RPMI7951 (cell line): ENCODE measurements at regions not wholly inside any gene's neighbourhood (a gene's known extent, or its start where the extent isn't known, plus 50 kb on each side); places are given as distances from the start of the nearest gene placed in this dataset.
"Not testable (repeated sequence)": the region's sequence is repeated elsewhere in the genome, so short reads cannot be mapped to it uniquely, and the experiment has no call there.

Source experiments
- DNase-seq: peaks from one replicate; pipeline ENCODE4 v3.0.0-alpha.2; 2012; ENCODE audit warnings: low read depth

DNA sequence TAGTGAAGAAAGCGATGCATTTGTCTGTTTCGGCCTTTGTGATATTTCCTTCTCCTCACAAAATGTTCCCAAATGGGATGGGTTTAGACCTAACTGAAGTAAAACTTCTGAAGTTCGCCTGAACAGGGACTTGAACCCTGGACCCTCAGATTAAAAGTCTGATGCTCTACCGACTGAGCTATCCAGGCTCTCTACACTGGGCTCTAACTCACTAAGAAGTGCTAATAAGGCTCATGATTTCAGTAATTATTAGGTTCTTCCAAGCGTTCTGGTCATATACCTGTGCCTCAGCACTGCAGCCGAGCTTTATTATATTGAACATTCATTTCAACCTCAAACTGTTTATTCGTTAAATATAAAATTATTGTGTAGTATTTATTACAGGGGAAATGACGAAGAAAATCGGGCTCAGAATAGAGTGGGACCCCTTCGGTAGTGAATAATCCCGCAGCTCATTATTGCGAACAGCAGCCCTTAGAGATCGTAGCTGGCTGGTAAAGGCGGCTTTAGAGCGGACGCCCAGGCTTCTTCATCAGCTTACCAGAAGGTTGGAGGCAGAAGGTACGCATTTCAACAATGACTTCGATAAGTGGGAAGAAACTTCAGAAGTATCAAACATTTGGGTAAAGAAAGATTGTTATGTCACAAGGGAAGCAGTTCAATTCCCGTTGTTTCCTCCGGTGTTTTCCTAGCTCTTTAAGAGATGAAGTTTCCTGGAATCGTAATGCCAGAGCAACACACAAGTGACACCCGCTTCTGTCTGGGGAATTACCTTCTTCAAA, 119.0 kb upstream of the ZNF184 start:
- DNase-seq, result peak; percentile 54

DNA sequence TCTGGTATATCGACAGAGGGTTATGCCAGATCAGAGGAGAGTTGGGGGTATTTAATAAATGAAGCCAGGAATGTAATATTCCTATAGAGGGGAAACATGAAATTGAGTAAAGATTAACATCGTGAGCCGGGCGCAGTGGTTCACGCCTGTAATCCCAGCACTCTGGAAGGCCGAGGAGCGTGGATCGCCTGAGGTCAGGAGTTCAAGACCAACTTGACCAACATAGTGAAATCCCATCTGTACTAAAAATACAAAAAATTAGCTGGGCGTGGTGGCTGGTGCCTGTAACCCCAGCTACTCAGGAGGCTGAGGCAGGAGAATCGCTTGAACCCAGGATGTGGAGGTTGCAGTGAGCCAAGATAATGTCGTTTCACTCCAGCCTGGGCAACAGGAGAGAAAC, 112.4 kb upstream of the ZNF184 start:
- not testable (repeated sequence) for DNase-seq

DNA sequence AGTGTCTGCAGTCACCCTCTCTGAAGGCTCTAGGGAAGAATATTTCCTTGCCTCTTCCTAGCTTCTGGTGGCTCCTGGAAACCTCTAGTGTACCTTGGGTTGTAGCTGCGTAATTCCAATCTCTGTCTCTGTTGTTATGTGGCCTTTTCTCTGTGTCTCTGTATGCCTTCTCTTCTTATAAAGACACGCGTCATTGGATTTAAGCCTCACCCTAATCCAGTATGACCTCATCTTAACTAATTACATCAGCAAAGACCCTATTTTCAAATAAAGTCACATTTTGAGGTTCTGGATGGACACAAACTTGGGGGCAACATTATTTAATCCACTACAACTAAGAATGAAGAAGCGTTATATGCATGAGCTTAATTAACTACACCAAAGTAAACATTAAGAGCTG, 111.4 kb upstream of the ZNF184 start:
- DNase-seq, result no peak

DNA sequence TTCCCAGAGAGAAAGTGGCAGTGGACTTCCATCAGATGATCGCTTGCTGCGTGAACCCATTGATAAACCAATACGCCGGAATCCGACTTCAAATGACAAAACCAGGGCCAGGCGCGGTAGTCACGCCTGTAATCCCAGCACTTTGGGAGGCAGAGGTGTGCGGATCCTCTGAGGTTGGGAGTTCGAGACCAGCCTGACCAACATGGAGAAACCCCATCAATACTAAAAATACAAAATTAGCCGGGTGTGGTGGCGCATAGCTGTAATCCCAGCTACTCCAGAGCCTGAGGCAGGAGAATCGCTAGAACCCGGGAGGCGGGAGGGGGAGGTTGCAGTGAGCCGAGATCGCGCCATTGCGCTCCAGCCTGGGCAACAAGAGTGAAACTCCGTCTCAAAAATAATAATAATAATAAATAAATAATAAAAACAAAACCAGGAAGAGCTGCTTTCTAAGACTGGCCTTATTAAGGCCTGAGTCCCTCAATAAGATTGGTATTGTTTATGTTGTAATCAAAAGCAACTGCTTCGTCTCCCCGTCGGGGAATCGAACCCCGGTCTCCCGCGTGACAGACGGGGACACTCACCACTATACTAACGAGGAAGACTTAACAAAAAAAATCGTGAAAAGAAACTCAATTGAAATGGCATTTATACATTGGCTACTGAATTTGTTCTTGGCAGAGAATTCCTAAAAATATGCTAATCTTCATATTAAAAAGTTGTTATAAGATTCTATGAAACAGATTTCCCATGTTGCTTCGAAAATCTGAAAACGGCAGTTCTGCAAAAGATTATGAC, 110.2 kb upstream of the ZNF184 start:
- DNase-seq, result peak; percentile 65

DNA sequence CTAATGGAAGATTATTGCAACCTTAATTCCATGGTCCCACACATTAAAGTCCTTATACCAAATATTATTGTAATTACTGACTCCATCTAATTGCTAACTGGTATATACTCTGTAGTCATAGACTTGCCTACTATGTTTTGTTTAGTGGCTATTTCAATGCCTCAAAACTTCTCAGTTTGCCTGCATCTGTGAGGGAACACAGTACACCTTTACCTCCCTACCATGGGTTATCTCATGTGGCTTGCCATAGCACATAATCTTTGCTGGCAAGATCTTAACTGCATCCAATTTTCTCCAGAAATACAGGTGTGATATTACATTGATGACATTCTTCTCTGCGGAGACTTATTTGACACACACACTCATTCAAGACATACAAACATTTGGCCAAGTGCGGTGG, 107.1 kb upstream of the ZNF184 start:
- no peak for DNase-seq

DNA sequence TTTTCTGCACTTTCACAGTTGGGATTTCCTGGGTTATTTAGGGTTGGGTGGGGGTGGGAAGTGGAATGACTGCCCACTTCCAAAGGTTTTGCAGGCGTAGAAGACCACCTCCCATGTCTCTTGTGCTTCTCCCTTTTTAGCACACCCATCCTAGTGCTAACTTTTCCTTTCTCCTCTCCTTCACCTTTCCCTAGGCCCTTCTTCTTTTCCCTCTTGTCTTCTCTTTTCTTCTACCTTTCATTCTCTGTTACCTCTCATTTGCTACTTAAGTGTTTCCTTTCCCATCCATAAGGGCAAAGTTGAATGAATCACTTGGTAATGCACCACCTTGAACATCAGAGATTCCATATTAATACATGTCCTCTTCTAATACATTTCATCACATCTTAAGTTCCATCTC, 105.0 kb upstream of the ZNF184 start:
- no peak for DNase-seq

DNA sequence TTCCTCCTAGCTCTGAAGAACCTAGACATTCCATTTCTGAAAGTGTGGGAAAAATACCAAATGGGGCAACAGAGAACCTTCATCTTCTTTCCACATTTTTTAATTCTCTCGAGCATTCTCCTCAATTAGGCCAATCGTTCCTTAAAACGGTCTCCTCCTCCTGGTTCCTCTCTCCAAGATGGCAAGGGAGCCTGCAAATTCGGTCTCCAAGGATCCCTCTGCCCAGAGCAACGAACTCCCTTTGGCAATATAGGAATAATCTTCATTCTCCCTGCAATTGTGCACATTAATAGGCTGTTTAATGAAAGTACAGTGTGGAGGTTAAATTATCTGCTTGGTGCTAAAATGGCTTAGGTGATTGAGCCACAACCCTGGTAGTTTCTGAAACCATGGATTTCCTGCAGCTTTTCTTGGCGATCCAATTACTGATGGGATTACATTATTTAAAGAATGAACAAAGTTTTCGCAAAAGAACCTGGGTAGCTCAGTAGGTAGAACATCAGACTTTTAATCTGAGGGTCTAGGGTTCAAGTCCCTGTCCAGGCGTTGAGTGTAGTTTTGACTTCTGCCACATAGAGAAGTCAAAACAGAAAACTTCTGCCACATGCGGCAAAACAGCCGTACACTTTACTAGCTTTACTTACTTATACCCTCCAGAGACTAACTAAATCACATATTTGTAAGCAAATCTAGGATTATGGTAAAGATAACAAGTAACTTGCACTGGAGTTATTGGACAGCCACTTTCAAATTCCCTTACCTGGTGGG, 102.9 kb upstream of the ZNF184 start:
- peak; percentile 36 for DNase-seq

DNA sequence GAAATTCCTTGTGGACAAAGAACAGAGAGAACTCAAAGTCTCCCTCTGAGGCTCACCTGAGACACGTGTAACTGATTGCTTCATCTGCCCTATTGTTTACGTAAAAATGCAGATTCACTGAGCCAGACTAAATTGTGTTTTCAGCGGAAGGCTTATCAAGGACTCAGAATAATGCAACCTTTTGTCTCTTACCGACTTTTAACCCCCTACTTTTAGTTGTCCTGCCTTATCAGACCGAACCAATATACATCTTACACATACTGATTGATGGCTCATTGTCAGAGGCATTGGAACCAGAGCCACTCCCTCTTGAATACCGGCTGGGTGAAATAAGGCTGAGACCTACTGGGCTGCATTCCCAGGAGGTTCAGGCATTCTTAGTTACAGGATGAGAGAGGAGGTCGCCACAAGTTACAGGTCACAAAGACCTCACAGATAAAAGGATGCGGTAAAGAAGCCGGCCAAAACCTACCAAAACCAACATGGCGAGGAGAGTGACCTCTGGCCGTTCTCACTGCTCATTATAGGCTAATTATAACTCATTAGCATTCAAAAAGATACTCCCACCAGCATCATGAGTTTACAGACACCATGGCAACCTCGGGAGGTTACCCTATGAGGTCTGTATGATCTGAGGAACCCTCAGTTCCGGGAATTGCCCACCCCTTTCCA, 95.5 kb upstream of the ZNF184 start:
- no peak for DNase-seq

DNA sequence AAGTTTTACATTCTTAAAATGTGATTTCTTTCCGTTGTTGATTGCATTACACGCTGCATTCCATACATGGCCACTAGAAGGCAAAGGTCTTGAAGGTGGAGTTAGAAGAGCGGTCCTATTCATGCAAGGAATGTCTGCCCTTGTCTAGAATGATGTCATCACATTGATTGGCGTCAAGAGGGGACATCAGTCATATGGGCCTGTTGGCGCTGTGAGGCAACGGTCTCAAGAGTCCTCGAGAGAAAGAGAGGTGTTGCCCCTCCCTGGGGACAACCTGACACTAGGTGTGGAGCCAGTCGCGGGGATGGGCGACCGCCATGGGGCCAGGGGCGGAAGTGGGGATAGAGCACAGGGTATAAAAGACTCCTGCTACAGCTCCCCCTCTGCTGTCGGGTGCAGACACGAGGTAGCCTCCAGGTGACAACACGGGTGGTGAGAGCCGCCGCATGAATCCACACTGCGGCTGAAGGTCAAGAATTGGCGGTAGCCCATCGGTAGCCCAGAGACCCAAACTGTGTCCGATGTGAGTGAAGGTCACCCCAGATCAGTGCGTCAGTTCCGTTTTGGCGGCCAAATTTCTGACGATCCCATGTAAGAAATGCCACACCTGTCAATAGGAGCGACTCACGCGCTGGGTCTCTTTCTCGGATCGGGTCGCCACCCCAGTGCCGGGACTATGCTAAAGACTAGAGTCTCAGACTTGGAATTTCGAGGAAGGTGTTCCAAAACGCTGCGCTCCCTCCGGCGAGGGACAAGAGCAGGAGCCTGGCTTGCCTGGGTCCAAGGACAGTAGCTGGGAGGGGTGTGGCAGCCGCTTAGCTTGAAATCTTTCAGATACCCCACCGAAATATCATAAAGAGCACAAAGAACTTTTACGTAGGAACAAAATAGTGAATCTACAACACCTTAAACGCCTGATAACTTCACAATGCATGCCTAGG, 93.2 kb upstream of the ZNF184 start:
- DNase-seq, result peak; percentile 31

DNA sequence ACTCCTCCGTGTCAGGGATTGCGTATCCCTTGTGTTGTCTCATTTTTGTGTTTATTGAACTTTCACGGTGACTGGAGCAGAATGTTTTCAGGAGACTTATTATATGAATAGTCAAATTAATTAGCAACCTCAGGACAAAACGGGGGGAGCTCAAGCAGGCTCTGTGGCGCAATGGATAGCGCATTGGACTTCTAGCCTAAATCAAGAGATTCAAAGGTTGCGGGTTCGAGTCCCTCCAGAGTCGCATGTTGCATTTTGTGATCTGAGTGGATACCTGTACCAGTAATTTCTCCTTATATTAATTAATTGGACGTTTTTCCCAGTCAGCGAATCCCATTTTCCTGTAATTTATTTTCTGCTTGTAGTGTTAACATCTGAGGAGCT, 89.1 kb upstream of the ZNF184 start:
- DNase-seq, result no peak

DNA sequence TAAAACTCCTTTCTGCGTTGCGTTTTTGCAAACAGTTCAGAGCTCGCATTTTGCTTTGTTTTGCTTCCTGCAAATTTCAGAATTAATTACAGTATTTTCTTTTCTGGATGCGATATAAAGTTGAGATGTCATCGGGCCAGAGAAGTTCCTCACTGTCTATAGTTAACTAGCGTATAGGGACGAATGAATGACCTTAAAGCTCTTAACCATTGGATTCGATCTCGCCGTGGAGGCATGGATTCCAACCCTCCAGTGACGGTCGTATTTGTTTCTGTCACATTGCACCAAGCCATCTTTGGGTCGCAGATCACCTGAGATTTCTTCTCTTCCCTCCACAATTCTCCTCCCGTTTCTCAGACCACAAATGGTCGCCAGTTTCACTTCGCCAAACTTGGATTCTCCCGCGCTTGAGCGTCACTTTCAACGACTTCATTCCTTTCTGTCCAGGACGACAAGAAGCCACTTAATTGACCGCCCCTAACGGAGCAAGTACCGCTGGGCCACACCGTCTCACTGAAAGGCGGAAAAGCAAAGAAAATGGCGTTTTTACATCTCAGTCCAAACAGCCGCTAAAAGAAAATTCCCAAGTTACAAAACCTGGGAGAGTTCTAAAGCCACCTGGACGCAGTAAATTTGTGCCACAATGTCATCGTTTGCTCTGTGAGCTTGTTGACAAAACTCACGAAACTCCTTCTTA, 85.3 kb upstream of the ZNF184 start:
- DNase-seq, result no peak

DNA sequence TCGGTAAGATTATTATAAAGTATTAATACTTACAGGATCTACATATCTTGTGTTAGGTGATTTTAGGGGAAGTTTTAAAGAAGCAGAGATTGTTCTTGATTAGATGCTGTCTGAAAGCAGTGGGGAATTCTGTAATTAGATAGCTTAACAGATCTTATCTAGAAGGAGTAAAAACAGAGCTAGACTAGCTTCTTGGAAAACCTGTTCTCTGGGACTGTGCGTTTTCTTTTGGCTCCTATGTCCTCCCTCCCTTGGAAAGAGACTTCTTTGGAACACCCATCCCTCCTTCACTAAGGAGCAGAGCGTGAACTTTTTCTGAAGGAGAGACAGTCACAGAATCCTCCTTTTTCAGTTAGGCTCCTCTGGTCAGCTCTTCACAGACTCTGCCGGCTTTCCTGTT, 83.5 kb upstream of the ZNF184 start:
- no peak for DNase-seq

DNA sequence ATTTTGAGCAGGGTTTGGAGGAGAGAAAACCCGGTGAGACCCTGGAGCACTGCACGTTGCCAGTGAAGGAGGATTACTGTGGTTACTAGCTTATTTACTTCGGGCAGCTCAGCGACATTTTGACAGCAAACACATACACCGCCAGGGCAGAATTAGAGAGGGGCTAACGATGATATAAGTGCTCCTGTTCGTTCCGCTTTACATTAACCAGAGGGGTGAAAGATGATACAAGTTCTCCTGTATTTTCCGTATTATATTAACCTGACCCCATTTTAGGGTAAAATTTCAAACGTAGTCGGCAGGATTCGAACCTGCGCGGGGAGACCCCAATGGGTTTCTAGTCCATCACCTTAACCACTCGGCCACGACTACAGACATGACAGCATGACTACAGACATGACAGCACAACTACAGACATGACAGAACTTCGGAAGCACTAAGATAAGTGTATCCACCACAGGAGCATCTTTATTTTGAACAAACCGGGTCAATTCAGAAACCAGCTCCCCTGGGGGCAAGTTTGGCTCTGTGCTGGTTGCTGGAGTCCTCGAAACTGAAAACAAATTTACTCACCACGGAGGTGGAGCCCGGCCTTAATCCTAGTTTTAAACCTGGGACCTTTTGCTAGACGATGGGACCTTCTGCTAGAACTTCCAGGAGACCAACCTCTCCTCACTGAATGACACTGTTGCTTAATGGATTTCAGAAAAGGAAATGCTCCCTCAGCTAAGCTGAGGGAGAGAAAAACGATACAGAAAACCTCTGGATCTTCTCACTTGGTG, 80.4 kb upstream of the ZNF184 start:
- DNase-seq, result peak; percentile 62

DNA sequence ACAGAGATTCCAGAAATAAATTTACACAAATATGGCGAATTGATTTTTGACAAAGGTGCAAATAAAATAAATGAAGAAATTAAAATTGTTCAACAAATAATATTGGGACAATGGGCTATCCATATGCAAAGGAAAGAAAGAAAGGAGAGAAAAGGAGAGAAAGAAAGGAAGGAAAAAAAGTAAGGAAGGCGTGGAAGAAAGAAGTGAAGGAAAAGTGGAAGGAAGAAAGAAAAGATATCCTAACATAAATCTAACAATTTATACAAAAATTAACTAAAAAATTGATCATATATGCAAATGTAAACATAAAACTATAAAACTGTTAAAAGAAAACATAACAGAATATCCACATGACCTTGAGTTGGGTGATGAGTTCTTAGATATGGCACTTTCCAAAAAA, 78.7 kb upstream of the ZNF184 start:
- DNase-seq, result no peak

DNA sequence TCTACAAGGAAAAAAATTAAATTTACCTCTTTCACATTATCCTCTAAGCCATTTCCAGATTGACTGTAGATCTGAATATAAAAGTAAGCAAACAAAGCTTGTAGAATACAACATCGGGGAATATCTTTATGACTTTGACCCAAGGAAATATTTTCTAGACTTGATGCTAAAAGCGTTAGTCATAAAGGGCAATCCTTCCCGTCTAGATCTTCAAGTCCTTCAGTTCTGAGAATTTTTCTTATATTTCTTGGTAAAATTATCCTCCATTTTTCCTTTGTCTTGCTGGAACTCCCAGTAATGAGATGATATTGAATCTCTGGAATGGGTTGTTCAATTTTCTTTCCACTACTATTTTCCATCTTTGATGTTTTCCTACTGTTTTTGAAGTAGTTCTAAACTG, 77.8 kb upstream of the ZNF184 start:
- no peak for DNase-seq

DNA sequence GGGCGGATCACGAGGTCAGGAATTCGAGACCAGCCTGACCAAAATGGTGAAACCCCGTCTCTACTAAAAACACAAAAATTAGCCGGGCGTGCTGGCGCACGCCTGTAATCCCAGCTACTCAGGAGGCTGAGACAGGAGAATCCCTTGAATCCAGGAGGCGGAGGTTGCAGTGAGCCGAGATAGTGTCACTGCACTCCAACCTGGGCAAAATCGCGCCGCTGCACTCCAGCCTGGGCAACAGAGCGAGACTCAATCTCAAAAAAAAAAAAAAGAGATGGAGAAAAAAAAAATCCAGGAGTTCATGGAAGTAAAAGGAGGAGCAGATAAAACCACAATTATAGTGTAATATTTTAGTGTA, 76.3 kb upstream of the ZNF184 start:
- not testable (repeated sequence) for DNase-seq

DNA sequence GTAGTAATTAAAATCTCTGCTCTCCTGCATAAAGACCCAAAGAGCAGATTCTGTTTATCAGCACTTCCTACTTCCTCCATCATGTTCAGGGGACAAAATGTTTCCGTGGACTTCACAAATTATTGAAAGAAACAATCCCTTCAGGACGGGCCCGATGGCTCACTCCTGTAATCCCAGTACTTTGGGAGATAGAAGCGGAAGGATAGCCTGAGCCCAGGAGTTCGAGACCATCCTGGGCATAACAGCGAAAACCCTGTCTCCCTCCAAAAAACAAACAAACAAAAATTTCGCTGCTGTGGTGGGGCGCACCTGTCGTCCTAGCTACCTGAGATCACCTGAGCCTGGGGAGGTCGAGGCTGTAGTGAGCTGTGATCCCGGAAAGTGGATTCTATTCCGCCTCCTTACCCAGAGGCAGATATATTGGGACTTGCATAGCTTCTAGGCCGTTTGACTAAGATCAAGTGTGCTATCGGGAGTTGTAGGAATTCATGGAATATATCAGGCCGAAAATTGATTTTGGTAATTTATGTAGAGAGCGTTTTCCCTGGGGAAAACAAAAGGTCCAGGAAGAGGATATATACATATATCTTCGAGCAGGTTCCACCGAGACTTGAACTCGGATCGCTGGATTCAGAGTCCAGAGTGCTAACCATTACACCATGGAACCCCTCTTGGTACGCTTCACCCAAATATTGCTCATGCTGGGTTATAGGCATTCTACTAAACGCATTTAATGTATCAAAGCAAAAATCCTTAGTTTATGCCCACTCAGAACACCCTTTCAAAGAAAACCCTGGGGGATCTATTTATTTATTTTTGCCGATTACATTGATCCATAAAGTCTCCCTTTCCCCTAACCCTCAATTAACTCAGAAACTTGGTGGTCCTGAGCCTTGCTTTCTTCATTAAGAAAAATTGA, 74.5 kb upstream of the ZNF184 start:
- peak; percentile 73 for DNase-seq

DNA sequence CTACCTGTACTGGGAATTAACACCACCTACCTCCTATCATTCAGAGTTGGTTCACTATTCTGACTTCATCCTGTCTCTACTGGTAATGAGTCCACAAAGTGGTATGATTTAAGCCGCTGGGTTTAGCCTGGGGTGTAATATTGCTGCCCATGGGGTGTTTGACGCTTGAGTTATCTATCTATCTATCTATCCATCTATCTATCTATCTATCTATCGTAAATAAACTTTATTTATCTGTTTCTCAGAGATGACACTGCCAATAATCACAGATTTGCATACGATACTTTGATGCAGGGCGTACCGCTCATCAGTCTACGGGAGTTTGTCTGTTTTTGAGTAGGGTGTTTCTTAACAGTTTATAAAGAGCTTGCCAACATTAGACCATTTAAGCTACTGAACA, 73.6 kb upstream of the ZNF184 start:
- no peak for DNase-seq
